ENCODE measurements at regions not wholly inside any gene's neighbourhood (a gene's known extent, or its start where the extent isn't known, plus 50 kb on each side); places are given as distances from the start of the nearest gene placed in this dataset.

- peak; percentile 79 for TF ChIP-seq CTCF (conservative IDR thresholded peaks at IDR 0.05; ENCODE audit: low read depth, low read length)
- TF ChIP-seq EZH2phosphoT487 (IDR thresholded peaks at IDR 0.05; ENCODE audit: borderline replicate concordance, low read length): no peak
Observed at GRCh38 chr10:108204528-108205305, 1040.2 kb upstream of the SORCS1 start.
